ENCODE measurements at regions not wholly inside any gene's neighbourhood (a gene's known extent, or its start where the extent isn't known, plus 50 kb on each side); places are given as distances from the start of the nearest gene placed in this dataset.

- TF ChIP-seq REST (IDR thresholded peaks at IDR 0.05) = no peak
- TF ChIP-seq CTCF (IDR thresholded peaks at IDR 0.05; ENCODE audit: low read depth, low read length, missing input control) = no peak
- no peak for TF ChIP-seq FOXA1 (IDR thresholded peaks at IDR 0.05)
- TF ChIP-seq, protein P1, sequence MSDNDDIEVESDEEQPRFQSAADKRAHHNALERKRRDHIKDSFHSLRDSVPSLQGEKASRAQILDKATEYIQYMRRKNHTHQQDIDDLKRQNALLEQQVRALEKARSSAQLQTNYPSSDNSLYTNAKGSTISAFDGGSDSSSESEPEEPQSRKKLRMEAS (IDR thresholded peaks at IDR 0.05) = no peak
- TF ChIP-seq, protein P2, sequence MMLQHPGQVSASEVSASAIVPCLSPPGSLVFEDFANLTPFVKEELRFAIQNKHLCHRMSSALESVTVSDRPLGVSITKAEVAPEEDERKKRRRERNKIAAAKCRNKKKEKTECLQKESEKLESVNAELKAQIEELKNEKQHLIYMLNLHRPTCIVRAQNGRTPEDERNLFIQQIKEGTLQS (IDR thresholded peaks at IDR 0.05) = no peak
- no peak for TF ChIP-seq RAD21 (IDR thresholded peaks at IDR 0.05)
- TF ChIP-seq HNF4G (IDR thresholded peaks at IDR 0.05) = no peak
- no peak for TF ChIP-seq JUND (IDR thresholded peaks at IDR 0.05)
- no peak for TF ChIP-seq YY1 (IDR thresholded peaks at IDR 0.05)
- no peak for TF ChIP-seq TAF1 (conservative IDR thresholded peaks at IDR 0.05)
- no peak for TF ChIP-seq EGR1 (IDR thresholded peaks at IDR 0.05; ENCODE audit: low read depth in 2 of 2)
Observed at GRCh38 chr5:67414712-67415111, 218.1 kb upstream of the CD180 start.

All from liver (tissue), 3 donors.